ENCODE measurements at regions not wholly inside any gene's neighbourhood (a gene's known extent, or its start where the extent isn't known, plus 50 kb on each side); places are given as distances from the start of the nearest gene placed in this dataset.

DNA sequence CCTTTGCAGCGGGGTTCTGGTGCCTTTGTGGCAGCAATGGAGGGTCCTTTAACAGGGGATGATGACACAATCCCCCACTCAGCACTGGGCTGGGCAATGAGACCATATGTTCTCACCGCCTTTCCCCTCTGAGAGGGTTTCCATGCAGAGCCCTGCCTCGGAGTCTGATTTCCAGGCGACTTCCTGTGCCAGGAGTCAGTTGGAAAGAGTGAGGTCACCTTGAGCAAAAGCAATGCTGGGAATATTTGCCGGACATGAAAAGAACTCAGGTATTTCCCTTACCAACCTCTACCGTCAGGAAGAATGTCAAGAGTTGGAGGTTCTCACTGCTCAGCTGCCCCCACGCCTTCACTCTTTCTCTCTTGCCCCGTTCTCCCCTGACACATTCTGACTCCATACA, 284.2 kb upstream of the IRX1 start:
- TF ChIP-seq CTCF (IDR thresholded peaks at IDR 0.05): no peak
- no peak for TF ChIP-seq POLR2A (IDR thresholded peaks at IDR 0.05)

All from thyroid gland (tissue), 4 donors.